ENCODE measurements at regions not wholly inside any gene's neighbourhood (a gene's known extent, or its start where the extent isn't known, plus 50 kb on each side); places are given as distances from the start of the nearest gene placed in this dataset.

DNA sequence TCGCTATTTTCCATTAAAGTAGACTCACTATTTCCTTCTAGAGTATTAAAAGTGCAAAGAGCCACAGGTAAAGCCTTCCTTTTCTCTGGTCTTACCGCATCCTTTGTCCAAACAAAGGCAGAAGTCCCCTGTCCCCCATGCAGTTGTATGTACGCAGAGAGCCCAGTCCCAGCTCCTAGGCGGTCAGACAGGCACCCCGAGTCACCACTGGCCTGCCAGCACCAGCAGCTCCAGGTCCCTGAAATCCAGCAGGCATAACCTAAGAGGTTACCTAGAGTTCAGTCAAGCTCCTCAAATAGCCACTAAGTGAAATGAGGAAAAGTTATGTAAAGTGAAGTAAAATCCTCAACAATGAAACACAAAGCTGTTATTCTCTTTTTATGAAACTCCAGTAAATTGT, 60.4 kb upstream of the TWIST2 start:
- TF ChIP-seq, protein P1, sequence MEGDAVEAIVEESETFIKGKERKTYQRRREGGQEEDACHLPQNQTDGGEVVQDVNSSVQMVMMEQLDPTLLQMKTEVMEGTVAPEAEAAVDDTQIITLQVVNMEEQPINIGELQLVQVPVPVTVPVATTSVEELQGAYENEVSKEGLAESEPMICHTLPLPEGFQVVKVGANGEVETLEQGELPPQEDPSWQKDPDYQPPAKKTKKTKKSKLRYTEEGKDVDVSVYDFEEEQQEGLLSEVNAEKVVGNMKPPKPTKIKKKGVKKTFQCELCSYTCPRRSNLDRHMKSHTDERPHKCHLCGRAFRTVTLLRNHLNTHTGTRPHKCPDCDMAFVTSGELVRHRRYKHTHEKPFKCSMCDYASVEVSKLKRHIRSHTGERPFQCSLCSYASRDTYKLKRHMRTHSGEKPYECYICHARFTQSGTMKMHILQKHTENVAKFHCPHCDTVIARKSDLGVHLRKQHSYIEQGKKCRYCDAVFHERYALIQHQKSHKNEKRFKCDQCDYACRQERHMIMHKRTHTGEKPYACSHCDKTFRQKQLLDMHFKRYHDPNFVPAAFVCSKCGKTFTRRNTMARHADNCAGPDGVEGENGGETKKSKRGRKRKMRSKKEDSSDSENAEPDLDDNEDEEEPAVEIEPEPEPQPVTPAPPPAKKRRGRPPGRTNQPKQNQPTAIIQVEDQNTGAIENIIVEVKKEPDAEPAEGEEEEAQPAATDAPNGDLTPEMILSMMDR (IDR thresholded peaks at IDR 0.05; ENCODE audit: low read depth, low read length, missing control alignments): no peak
- H3K4me3 ChIP-seq (ENCODE audit: low read depth, low read length): no peak overlapping the region
- no peak for DNase-seq (ENCODE audit: low read depth)

DNA sequence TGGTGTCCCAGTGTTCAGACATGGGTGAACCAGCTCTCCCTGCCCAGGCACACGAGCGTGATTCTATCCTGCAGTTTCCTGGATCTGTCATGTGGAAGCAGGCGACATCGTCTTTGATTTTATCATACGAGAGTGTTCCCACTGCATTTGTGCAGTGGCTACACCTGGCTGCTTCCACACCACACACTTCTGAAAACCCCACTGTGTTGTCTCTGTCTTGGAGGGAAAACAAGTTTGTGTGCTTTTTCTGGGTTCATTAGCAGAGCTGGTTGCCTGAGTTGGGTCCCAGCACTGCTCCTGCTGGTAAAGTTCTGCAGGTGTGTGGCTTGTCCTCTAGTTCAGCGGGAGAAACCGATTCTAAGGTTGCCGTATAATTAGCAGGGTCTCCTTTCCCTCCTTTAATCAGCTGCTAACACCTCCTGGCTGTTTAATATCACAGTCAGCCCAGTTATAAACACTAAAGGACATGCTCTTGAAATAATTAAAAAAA, 58.5 kb upstream of the TWIST2 start:
- no peak for DNase-seq (ENCODE audit: low read depth)
- no peak overlapping the region for H3K4me3 ChIP-seq (ENCODE audit: low read depth, low read length)
- TF ChIP-seq, protein P1 (IDR thresholded peaks at IDR 0.05; ENCODE audit: low read depth, low read length, missing control alignments): no peak

DNA sequence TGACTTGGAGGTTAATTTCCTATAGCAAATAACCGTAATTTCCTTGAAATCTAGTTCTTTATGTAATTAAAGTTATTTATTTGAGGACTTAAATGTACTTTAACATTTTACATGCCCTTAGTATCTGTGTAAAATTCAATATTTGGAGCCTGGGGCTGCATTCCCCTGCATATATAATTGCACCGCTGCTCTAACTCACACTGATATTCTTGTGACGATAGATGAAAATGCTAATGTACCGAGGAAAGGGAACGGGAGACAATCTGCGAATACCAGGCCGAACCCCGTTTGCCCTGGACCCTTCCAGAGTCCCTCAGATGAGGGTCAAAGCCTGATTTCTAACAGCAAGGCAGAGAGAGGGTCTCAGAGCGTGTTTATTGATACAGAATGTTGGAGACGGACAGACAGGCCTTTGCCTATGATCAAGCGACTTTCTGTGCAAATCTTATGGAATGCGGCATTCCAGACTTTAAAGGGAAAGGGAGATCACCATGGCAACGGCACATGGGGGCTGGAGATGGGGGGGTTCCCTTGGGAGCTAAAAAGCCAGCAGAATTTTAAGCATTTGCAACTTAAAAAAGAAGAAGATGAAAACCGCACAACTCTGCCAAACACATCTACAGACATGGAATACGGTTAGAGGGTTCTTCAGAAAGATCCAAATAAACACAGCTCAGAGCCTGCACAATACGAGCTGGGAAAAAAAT, 57.6 kb upstream of the TWIST2 start:
- DNase-seq (ENCODE audit: low read depth): no peak
- H3K4me3 ChIP-seq (ENCODE audit: low read depth, low read length): no peak overlapping the region
- TF ChIP-seq, protein P1 (IDR thresholded peaks at IDR 0.05; ENCODE audit: low read depth, low read length, missing control alignments): no peak

DNA sequence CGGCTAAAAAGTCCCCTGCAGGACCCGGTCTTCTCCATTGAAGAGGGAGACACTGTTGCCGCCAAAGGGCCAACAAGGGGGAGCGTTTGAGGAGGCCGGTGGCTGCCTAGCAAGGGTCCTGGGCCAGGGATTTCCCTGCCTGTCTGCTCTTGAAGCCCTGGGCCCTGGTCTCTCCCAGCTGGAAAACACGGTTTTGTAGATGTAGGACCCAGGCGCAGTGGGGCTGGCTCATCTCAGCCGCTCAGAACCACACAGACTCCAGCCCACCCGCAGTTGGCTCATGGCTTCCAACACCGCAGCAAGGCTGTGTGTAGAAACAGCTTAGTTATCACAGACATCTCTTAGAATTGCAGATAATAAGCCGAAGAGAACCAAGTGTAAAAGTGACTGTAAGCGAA, 57.1 kb upstream of the TWIST2 start:
- no peak overlapping the region for H3K4me3 ChIP-seq (ENCODE audit: low read depth, low read length)
- TF ChIP-seq, protein P1 (IDR thresholded peaks at IDR 0.05; ENCODE audit: low read depth, low read length, missing control alignments): no peak
- no peak for DNase-seq (ENCODE audit: low read depth)

DNA sequence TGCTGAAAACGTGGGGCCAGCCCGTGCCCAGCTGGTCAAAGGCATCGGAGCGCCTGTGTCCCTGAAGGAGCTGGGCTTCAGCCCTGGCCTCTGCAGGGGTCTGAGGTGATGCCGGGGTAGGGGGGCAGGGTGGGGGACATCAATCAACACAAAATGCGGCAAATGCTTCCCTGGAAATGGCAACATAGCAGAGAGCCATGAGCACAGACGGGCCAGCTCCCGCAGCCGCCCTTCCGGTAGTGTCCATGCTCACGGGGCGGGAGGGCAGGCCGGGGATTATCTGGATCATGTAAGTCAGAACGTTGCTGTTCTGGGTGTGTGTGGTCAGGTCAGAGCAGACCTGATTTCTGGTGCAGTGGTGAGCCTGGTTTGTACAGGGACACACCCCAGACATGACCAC, 56.5 kb upstream of the TWIST2 start:
- TF ChIP-seq, protein P1 (IDR thresholded peaks at IDR 0.05; ENCODE audit: low read depth, low read length, missing control alignments): no peak
- no peak overlapping the region for H3K4me3 ChIP-seq (ENCODE audit: low read depth, low read length)
- DNase-seq (ENCODE audit: low read depth): no peak

DNA sequence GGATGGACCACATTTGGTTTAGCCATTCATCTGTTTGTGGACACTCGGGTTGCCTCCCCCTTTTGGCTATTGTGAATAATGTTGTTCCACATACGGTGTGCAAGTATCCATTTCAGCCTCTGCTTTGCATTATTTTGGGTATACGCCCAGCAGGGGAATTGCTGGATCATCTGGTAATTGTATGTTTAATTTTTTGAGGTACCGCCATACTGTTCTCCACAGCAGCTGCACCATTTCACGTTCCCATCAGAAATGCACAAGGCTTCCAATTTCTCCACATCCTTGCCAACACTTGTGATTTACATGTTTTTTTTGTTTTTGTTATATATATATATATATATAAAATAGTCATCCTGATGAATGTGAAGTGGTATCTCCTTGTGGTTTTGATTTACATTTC, 54.6 kb upstream of the TWIST2 start:
- no peak for DNase-seq (ENCODE audit: low read depth)
- no peak overlapping the region for H3K4me3 ChIP-seq (ENCODE audit: low read depth, low read length)
- TF ChIP-seq, protein P1 (IDR thresholded peaks at IDR 0.05; ENCODE audit: low read depth, low read length, missing control alignments): no peak
